Mammary epithelial cell (primary cell): ENCODE measurements at regions not wholly inside any gene's neighbourhood (a gene's known extent, or its start where the extent isn't known, plus 50 kb on each side); places are given as distances from the start of the nearest gene placed in this dataset.

Source experiments
- EZH2 ChIP-seq: IDR thresholded peaks from 2 replicates; pipeline ENCODE4 v1.6.1; 2012; ENCODE audit warnings: low read length, inconsistent platforms, borderline replicate concordance
- TF ChIP-seq, protein P1 (sequence below), 2 donors: IDR thresholded peaks in 1 of 2; conservative IDR thresholded peaks in 1 of 2; 2 replicates each; pipeline ENCODE4 v1.5.1; 2011 to 2012; ENCODE audit warnings: inconsistent platforms in 2 of 2, low read length in 2 of 2, mild to moderate bottlenecking in 2 of 2, control low read depth in 1 of 2, low read depth in 1 of 2; ENCODE audit not compliant: insufficient read depth in 1 of 2; ENCODE audit errors: extremely low read depth in 1 of 2

DNA sequence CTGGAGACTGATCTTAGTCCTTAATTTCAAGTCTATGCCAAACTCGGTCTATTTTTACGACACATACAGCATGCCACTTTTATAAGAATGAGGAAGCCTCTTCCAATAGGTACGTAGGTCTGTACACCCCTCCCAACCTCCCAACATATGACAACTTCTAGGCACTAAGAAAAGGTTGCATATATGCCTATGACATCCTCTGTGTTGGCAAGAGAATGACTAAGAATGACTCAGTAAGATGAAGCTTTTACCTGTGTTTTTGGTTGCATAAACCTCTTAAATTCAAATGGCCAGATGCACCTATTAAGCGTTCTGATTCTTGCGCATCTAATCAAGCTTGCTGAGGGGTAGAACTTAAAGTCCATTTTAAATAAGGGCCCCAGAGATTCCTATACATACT is 586.4 kb upstream of the ZEB2 start:
- TF ChIP-seq, protein P1, sequence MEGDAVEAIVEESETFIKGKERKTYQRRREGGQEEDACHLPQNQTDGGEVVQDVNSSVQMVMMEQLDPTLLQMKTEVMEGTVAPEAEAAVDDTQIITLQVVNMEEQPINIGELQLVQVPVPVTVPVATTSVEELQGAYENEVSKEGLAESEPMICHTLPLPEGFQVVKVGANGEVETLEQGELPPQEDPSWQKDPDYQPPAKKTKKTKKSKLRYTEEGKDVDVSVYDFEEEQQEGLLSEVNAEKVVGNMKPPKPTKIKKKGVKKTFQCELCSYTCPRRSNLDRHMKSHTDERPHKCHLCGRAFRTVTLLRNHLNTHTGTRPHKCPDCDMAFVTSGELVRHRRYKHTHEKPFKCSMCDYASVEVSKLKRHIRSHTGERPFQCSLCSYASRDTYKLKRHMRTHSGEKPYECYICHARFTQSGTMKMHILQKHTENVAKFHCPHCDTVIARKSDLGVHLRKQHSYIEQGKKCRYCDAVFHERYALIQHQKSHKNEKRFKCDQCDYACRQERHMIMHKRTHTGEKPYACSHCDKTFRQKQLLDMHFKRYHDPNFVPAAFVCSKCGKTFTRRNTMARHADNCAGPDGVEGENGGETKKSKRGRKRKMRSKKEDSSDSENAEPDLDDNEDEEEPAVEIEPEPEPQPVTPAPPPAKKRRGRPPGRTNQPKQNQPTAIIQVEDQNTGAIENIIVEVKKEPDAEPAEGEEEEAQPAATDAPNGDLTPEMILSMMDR (conservative IDR thresholded peaks at IDR 0.05 in 1 of 2, IDR thresholded peaks at IDR 0.05 in 1 of 2; ENCODE audit: extremely low read depth in 1 of 2, insufficient read depth in 1 of 2, low read depth in 1 of 2, low read length in 2 of 2): no peak
- TF ChIP-seq EZH2: no peak
